OCI-LY3 (cell line): ENCODE measurements at regions not wholly inside any gene's neighbourhood (a gene's known extent, or its start where the extent isn't known, plus 50 kb on each side); places are given as distances from the start of the nearest gene placed in this dataset.

Source experiments
- H2AFZ ChIP-seq: fragments of 200-600, 300-600 bp; shearing (Covaris generic); 2 replicates; pipeline ENCODE4 v1.6.0; 2014; ENCODE audit warnings: antibody characterized with exemption, low read depth, low read length
- H3K27ac ChIP-seq: fragments of 200-600, 300-600 bp; sonication (generic); 2 replicates; pipeline ENCODE4 v1.5.1; 2014; ENCODE audit warnings: mild to moderate bottlenecking, low read length, moderate library complexity, mixed read lengths
- H3K27me3 ChIP-seq: fragments of 200-600, 300-600 bp; sonication (generic); 2 replicates; pipeline ENCODE4 v1.6.1; 2014; ENCODE audit warnings: low read depth, low read length, mixed read lengths
- H3K36me3 ChIP-seq: fragments of 200-600, 300-600 bp; sonication (generic); replicated peaks from 2 replicates; pipeline ENCODE3; 2014; ENCODE audit warnings: low read depth, low read length, mixed read lengths
- H3K4me1 ChIP-seq: fragments of 300-600, 200-600 bp; sonication (generic); 2 replicates; pipeline ENCODE4 v1.6.1; 2014; ENCODE audit warnings: low read length, mixed read lengths
- H3K4me2 ChIP-seq: fragments of 200-600, 300-600 bp; sonication (generic); 2 replicates; pipeline ENCODE4 v1.6.1; 2014; ENCODE audit warnings: low read length, mixed read lengths
- H3K4me3 ChIP-seq: fragments of 300-600, 200-600 bp; sonication (generic); 2 replicates; pipeline ENCODE4 v1.5.1; 2014; ENCODE audit warnings: antibody characterized with exemption, mild to moderate bottlenecking, low read length, moderate library complexity
- H3K79me2 ChIP-seq: fragments of 300-600, 200-600 bp; shearing (Covaris generic); 2 replicates; pipeline ENCODE4 v1.6.1; 2014; ENCODE audit warnings: mild to moderate bottlenecking, low read length, mixed read lengths
- H3K9ac ChIP-seq: fragments of 300-600, 200-600 bp; shearing (Covaris generic); 2 replicates; pipeline ENCODE4 v1.6.0; 2014; ENCODE audit warnings: mild to moderate bottlenecking, low read length, moderate library complexity
- H3K9me3 ChIP-seq: fragments of 200-600, 300-600 bp; shearing (Covaris generic); 2 replicates; pipeline ENCODE4 v1.6.1; 2014; ENCODE audit warnings: low read length, mixed read lengths; ENCODE audit not compliant: insufficient read depth
- H4K20me1 ChIP-seq: fragments of 200-600, 300-600 bp; sonication (generic); 2 replicates; pipeline ENCODE4 v1.6.1; 2016; ENCODE audit warnings: low read length, mixed read lengths; ENCODE audit not compliant: insufficient read depth
- CTCF ChIP-seq: fragments of 200-600, 300-600 bp; sonication (generic); IDR thresholded peaks from 2 replicates; pipeline ENCODE4 v1.5.1; 2014; ENCODE audit warnings: antibody characterized with exemption, low read length, low read depth
- EZH2phosphoT487 ChIP-seq: fragments of 200-600 bp; shearing (Covaris generic); IDR thresholded peaks from 2 replicates; pipeline ENCODE4 v1.6.1; 2018; ENCODE audit warnings: antibody characterized with exemption, mixed run types, low read depth

DNA sequence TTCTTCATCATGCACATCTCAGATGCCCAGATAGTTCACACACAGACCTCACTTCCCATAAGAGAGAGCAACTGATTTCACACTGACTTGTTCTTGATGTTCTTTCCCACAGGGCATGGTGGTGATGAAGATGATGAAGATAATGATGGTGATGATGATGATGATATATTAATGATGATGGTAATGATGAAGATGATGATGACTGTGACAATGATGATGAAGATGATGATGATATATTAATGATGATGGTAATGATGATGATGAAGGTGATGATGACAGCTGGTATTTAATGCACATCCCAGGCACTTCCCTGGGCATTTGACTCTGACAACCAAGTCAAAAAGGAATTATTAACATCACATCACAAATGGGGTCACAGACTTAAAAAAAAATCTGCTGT lies 225.2 kb downstream of the MAF start:
- Histone ChIP-seq H3K4me2 (no peak overlapping the region), H3K4me3 (no peak overlapping the region), H3K4me1 (no peaks in the 10 kb centered on the region), H3K27ac (no peak overlapping the region), H3K79me2 (no peaks in the 10 kb centered on the region), H3K9ac (no peak overlapping the region), H2AFZ (no peak overlapping the region), H3K9me3 (no peaks in the 10 kb centered on the region), H3K36me3 (no peaks in the 10 kb centered on the region), H4K20me1 (no peaks in the 10 kb centered on the region), H3K27me3 (no peaks in the 10 kb centered on the region)
- TF ChIP-seq EZH2phosphoT487 (no peak), CTCF (no peak)

DNA sequence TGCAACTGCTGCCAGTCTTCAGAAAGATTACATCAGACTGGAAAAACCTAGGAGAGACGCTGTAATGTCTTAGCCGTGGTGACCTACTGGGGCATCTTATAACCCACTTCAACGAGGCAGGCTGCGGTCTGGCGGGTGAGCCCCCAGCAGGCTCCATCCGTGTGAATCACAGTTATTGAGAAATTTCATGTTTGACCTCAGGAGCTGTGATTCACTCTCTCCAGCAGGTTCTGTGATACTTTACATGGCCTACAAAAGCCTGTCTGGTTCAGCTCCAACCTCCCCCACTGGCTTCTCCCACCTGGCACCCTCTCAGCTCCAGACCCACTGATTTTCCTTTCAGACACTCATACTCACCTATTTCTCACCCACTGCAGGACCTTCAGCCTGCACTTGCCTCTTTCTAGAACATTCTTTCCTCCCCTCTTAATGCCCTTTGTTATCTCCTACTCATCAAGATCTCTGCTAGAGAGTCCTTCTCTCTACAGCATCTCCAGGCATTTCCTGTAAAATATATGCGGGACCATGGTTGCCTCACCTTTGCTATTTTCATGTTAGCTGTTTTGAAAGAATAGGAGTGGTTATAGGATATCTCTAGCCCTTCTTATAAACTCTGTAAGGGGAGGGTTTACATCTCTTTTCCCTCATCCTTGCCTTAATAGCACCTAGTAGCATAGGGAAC lies 227.9 kb downstream of the MAF start:
- Histone ChIP-seq H3K27me3 (0 out of 2 replicates have a peak, but pooled peaks cover 3% of the 10 kb centered on the region), H4K20me1 (no peaks in the 10 kb centered on the region), H3K9ac (no peak overlapping the region), H3K27ac (no peak overlapping the region), H3K4me1 (no peaks in the 10 kb centered on the region), H3K4me3 (no peak overlapping the region), H2AFZ (no peak overlapping the region), H3K79me2 (no peaks in the 10 kb centered on the region), H3K36me3 (no peaks in the 10 kb centered on the region), H3K4me2 (no peak overlapping the region), H3K9me3 (no peaks in the 10 kb centered on the region)
- no peak for TF ChIP-seq EZH2phosphoT487
- TF ChIP-seq CTCF = no peak

GRCh38 chr16:79370736-79371135 lies 229.8 kb downstream of the MAF start:
- H3K9ac ChIP-seq = no peak overlapping the region
- H3K79me2 ChIP-seq = no peaks in the 10 kb centered on the region
- no peaks in the 10 kb centered on the region for H3K4me1 ChIP-seq

GRCh38 chr16:79369796-79370195 lies 230.7 kb downstream of the MAF start:
- TF ChIP-seq CTCF (no peak), EZH2phosphoT487 (no peak)

More at GRCh38 chr16:79370736-79371135, 229.8 kb downstream of the MAF start:
- H3K4me3 ChIP-seq = no peak overlapping the region
- no peaks in the 10 kb centered on the region for H3K9me3 ChIP-seq
- H3K36me3 ChIP-seq = no peaks in the 10 kb centered on the region
- H3K27ac ChIP-seq = no peak overlapping the region
- 0 out of 2 replicates have a peak, but pooled peaks cover 3% of the 10 kb centered on the region for H3K27me3 ChIP-seq
- no peak for TF ChIP-seq EZH2phosphoT487
- no peak for TF ChIP-seq CTCF
- H4K20me1 ChIP-seq = no peaks in the 10 kb centered on the region
- H2AFZ ChIP-seq = no peak overlapping the region
- H3K4me2 ChIP-seq = no peak overlapping the region

More at GRCh38 chr16:79369796-79370195, 230.7 kb downstream of the MAF start:
- Histone ChIP-seq H3K27ac (no peak overlapping the region), H3K9ac (no peak overlapping the region), H3K4me1 (no peaks in the 10 kb centered on the region), H3K9me3 (no peaks in the 10 kb centered on the region), H3K27me3 (0 out of 2 replicates have a peak, but pooled peaks cover 3% of the 10 kb centered on the region), H4K20me1 (no peaks in the 10 kb centered on the region), H3K4me3 (no peak overlapping the region), H2AFZ (no peak overlapping the region), H3K36me3 (no peaks in the 10 kb centered on the region), H3K79me2 (no peaks in the 10 kb centered on the region), H3K4me2 (no peak overlapping the region)
